ENCODE measurements at regions not wholly inside any gene's neighbourhood (a gene's known extent, or its start where the extent isn't known, plus 50 kb on each side); places are given as distances from the start of the nearest gene placed in this dataset.
A peak's percentile ranks its signal among the peaks of the same experiment; 100 is the strongest.
"Not testable (repeated sequence)": the region's sequence is repeated elsewhere in the genome, so short reads cannot be mapped to it uniquely, and the experiment has no call there.

- no peak for DNase-seq (ENCODE audit: low read depth, low spot score)
These were observed 164.6 kb upstream of the PPP1R3A start for GRCh38 chr7:114083166-114084001.

- DNase-seq (ENCODE audit: low read depth, low spot score) = no peak
These were observed 163.9 kb upstream of the PPP1R3A start for GRCh38 chr7:114082642-114083165.

- DNase-seq (ENCODE audit: low read depth, low spot score) = no peak
These were observed 163.0 kb upstream of the PPP1R3A start for GRCh38 chr7:114081606-114082425.

- DNase-seq (ENCODE audit: low read depth, low spot score) = not testable (repeated sequence)
These were observed 158.3 kb upstream of the PPP1R3A start for GRCh38 chr7:114077158-114077524.

- DNase-seq (ENCODE audit: low read depth, low spot score) = not testable (repeated sequence)
These were observed 157.8 kb upstream of the PPP1R3A start for GRCh38 chr7:114076392-114077157.

GRCh38 chr7:114073701-114074100 lies 154.9 kb upstream of the PPP1R3A start:
- DNase-seq (ENCODE audit: low read depth, low spot score) = no peak

- no peak for DNase-seq (ENCODE audit: low read depth, low spot score)
These were observed 151.4 kb upstream of the PPP1R3A start for GRCh38 chr7:114070246-114070645.

- no peak for DNase-seq (ENCODE audit: low read depth, low spot score)
These were observed 144.0 kb upstream of the PPP1R3A start for GRCh38 chr7:114062810-114063209.

GRCh38 chr7:114051871-114052331 lies 133.1 kb upstream of the PPP1R3A start:
- DNase-seq (ENCODE audit: low read depth, low spot score) = no peak

GRCh38 chr7:114050571-114050970 lies 131.8 kb upstream of the PPP1R3A start:
- DNase-seq (ENCODE audit: low read depth, low spot score) = no peak

GRCh38 chr7:114048386-114049235 lies 129.8 kb upstream of the PPP1R3A start:
- DNase-seq (ENCODE audit: low read depth, low spot score) = no peak

GRCh38 chr7:114047889-114048288 lies 129.1 kb upstream of the PPP1R3A start:
- DNase-seq (ENCODE audit: low read depth, low spot score) = no peak

GRCh38 chr7:114033475-114033874 lies 114.7 kb upstream of the PPP1R3A start:
- DNase-seq (ENCODE audit: low read depth, low spot score) = no peak

GRCh38 chr7:114026486-114027089 lies 107.8 kb upstream of the PPP1R3A start:
- peak; percentile 41 for DNase-seq (ENCODE audit: low read depth, low spot score)

GRCh38 chr7:114021135-114021534 lies 102.3 kb upstream of the PPP1R3A start:
- no peak for DNase-seq (ENCODE audit: low read depth, low spot score)

GRCh38 chr7:114008696-114009095 lies 89.9 kb upstream of the PPP1R3A start:
- no peak for DNase-seq (ENCODE audit: low read depth, low spot score)

GRCh38 chr7:114007386-114007785 lies 88.6 kb upstream of the PPP1R3A start:
- DNase-seq (ENCODE audit: low read depth, low spot score) = no peak

- DNase-seq (ENCODE audit: low read depth, low spot score) = no peak
These were observed 80.1 kb upstream of the PPP1R3A start for GRCh38 chr7:113998934-113999333.

- DNase-seq (ENCODE audit: low read depth, low spot score) = no peak
These were observed 77.6 kb upstream of the PPP1R3A start for GRCh38 chr7:113996405-113996804.

- DNase-seq (ENCODE audit: low read depth, low spot score) = no peak
These were observed 67.4 kb upstream of the PPP1R3A start for GRCh38 chr7:113986216-113986615.
